ENCODE measurements at regions not wholly inside any gene's neighbourhood (a gene's known extent, or its start where the extent isn't known, plus 50 kb on each side); places are given as distances from the start of the nearest gene placed in this dataset.
"Not testable (repeated sequence)": the region's sequence is repeated elsewhere in the genome, so short reads cannot be mapped to it uniquely, and the experiment has no call there.

DNA sequence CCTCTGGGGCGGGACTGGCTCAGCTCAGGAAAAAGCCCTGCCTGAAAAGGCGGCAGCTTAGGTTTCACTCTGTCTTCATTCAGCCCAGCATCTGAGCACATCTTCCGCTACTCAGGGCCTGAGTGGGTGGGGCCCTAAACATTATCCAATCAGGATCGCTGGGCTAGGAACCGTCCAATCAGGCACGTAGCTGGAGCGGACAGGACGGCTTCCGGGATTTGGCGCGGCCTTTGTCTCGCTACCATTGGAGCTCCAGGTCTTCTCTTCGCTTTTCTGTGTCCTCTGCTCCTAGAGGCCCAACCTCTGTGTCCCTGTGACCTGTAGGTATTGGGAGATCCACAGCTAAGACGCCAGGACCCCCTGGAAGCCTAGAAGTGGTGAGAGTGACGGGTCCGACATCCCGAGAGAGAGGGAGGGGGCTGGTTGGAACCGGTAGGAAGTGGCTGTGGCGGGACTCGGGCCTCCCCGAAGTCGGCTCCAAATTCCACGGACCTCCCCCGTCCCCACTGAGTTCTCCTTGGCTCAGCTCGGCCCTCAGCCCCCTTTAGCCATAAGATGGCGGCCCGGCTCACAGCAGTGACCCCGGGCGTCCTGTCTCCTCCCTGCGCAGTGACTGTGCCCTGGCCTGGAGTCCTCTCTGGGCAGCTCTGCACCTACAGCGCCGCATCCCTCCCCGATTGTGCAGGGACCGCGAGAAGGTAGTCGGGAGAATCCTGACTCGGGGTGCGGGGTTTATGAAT is 99.1 kb downstream of the ZNF680 start:
- intact Hi-C loops (cut with micrococcal nuclease) (no loop called here), in situ Hi-C loops (cut with MboI; ENCODE audit: low sequenced_read_pairs) (no loop called here), dilution Hi-C loops (cut with HindIII; ENCODE audit: low sequenced_read_pairs, unreplicated experiment) (no loop called here)
- no peak overlapping the region for H3K4ac ChIP-seq (ENCODE audit: low read depth, low read length)
- 35% methylated on average over 10 of the region's 38 CpGs; no CpG with 5 or more reads in 1 of the 2 experiments for WGBS, 2 experiments (ENCODE audit: extremely low coverage in 2 of 2, insufficient read length in 1 of 2)
- no peak overlapping the region for H2AK5ac ChIP-seq (ENCODE audit: low read depth, low read length)
- peak overlapping the region; percentile 21 for H2AFZ ChIP-seq (replicated peaks; ENCODE audit: low read length, poor library complexity)
- H3K18ac ChIP-seq (ENCODE audit: low read depth, low read length) = no peak overlapping the region
- no peaks in the 10 kb centered on the region for H3K9me1 ChIP-seq (ENCODE audit: insufficient read depth, low read length)
- ChIA-PET POLR2A (ENCODE audit: unreplicated experiment) (no interaction called here), CTCF (no interaction called here)
- no peak overlapping the region for H3K9ac ChIP-seq (ENCODE audit: low read depth, low read length)
- H3K9me3 ChIP-seq (ENCODE audit: control insufficient read depth, insufficient read depth, low read length) = peaks cover 4% of the 10 kb centered on the region; the same call in 1 of the 2 replicates
- H3K4me2 ChIP-seq (ENCODE audit: low read depth, low read length) = no peak overlapping the region
- H3K4me1 ChIP-seq (ENCODE audit: control insufficient read depth, insufficient read depth, low read length) = no peaks in the 10 kb centered on the region
- H2AK9ac ChIP-seq (replicated peaks; ENCODE audit: low read depth, low read length, poor library complexity) = no peak overlapping the region
- no peak overlapping the region for H2BK20ac ChIP-seq (ENCODE audit: low read depth, low read length)
- no TSS peak for BruUV-seq (replicated peaks)
- no peak overlapping the region for H4K8ac ChIP-seq (ENCODE audit: low read depth in 2 of 2, low read length in 2 of 2)
- no peaks in the 10 kb centered on the region for H3K36me3 ChIP-seq (ENCODE audit: control insufficient read depth, insufficient read depth, low read length)
- H3K79me1 ChIP-seq (ENCODE audit: low read depth in 1 of 2, low read length in 2 of 2) = no peaks in the 10 kb centered on the region
- H3K27me3 ChIP-seq (ENCODE audit: control insufficient read depth, insufficient read depth, low read length) = no peaks in the 10 kb centered on the region
- peak overlapping the region; percentile 36 for H3K4me3 ChIP-seq (ENCODE audit: insufficient read depth, low read depth, low read length)
- TF ChIP-seq NFE2L2 (IDR thresholded peaks at IDR 0.05; ENCODE audit: low read depth, low read length) (no peak), MAZ (IDR thresholded peaks at IDR 0.05; ENCODE audit: borderline replicate concordance, low read depth, low read length) (no peak)
- TF ChIP-seq, protein P1, sequence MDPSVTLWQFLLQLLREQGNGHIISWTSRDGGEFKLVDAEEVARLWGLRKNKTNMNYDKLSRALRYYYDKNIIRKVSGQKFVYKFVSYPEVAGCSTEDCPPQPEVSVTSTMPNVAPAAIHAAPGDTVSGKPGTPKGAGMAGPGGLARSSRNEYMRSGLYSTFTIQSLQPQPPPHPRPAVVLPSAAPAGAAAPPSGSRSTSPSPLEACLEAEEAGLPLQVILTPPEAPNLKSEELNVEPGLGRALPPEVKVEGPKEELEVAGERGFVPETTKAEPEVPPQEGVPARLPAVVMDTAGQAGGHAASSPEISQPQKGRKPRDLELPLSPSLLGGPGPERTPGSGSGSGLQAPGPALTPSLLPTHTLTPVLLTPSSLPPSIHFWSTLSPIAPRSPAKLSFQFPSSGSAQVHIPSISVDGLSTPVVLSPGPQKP (IDR thresholded peaks at IDR 0.05; ENCODE audit: borderline replicate concordance, low read depth, low read length) = no peak
- no peak overlapping the region for H3K27ac ChIP-seq (ENCODE audit: insufficient read depth, low read length)
- no peak overlapping the region for H2BK120ac ChIP-seq (ENCODE audit: low read depth, low read length)
- no peak overlapping the region for H3K14ac ChIP-seq (replicated peaks; ENCODE audit: low read depth, low read length)
- DNase-seq (peak; percentile 4), ATAC-seq (ENCODE audit: low read depth) (peak; percentile 42)
- no peak overlapping the region for H3K56ac ChIP-seq (ENCODE audit: extremely low read depth, insufficient read depth, low read length)
- H2BK15ac ChIP-seq (ENCODE audit: low read depth, low read length) = no peak overlapping the region
- H4K91ac ChIP-seq (ENCODE audit: insufficient read depth, low read depth, low read length) = no peak overlapping the region
- H4K20me1 ChIP-seq (ENCODE audit: insufficient read depth, low read length) = no peaks in the 10 kb centered on the region
- H3K23ac ChIP-seq (ENCODE audit: low read depth, low read length) = no peak overlapping the region
- no peak overlapping the region for H2BK5ac ChIP-seq (ENCODE audit: low read depth, low read length, poor library complexity, severe bottlenecking)
- no peak overlapping the region for H4K5ac ChIP-seq (ENCODE audit: low read depth, low read length)

GRCh38 chr7:64459858-64460257 is 103.0 kb downstream of the ZNF680 start:
- DNase-seq; H3K56ac ChIP-seq (ENCODE audit: extremely low read depth, insufficient read depth, low read length); H3K27ac ChIP-seq (ENCODE audit: insufficient read depth, low read length); dilution Hi-C loops (cut with HindIII; ENCODE audit: low sequenced_read_pairs, unreplicated experiment); H4K20me1 ChIP-seq (ENCODE audit: insufficient read depth, low read length); H3K79me1 ChIP-seq (ENCODE audit: low read depth in 1 of 2, low read length in 2 of 2); H2AK5ac ChIP-seq (ENCODE audit: low read depth, low read length); H3K9ac ChIP-seq (ENCODE audit: low read depth, low read length); BruUV-seq (replicated peaks); H3K9me1 ChIP-seq (ENCODE audit: insufficient read depth, low read length); H3K4me2 ChIP-seq (ENCODE audit: low read depth, low read length); H4K8ac ChIP-seq (ENCODE audit: low read depth in 2 of 2, low read length in 2 of 2); H4K91ac ChIP-seq (ENCODE audit: insufficient read depth, low read depth, low read length); H3K18ac ChIP-seq (ENCODE audit: low read depth, low read length); in situ Hi-C loops (cut with MboI; ENCODE audit: low sequenced_read_pairs); H3K9me3 ChIP-seq (ENCODE audit: control insufficient read depth, insufficient read depth, low read length); H3K36me3 ChIP-seq (ENCODE audit: control insufficient read depth, insufficient read depth, low read length); H3K4me1 ChIP-seq (ENCODE audit: control insufficient read depth, insufficient read depth, low read length); H2BK20ac ChIP-seq (ENCODE audit: low read depth, low read length); ATAC-seq (ENCODE audit: low read depth); H3K23ac ChIP-seq (ENCODE audit: low read depth, low read length); H3K4me3 ChIP-seq (ENCODE audit: insufficient read depth, low read depth, low read length); H2BK15ac ChIP-seq (ENCODE audit: low read depth, low read length); H3K14ac ChIP-seq (replicated peaks; ENCODE audit: low read depth, low read length); H2AK9ac ChIP-seq (replicated peaks; ENCODE audit: low read depth, low read length, poor library complexity); H4K5ac ChIP-seq (ENCODE audit: low read depth, low read length); H3K27me3 ChIP-seq (ENCODE audit: control insufficient read depth, insufficient read depth, low read length); H3K4ac ChIP-seq (ENCODE audit: low read depth, low read length); H2AFZ ChIP-seq (replicated peaks; ENCODE audit: low read length, poor library complexity); H2BK5ac ChIP-seq (ENCODE audit: low read depth, low read length, poor library complexity, severe bottlenecking); CTCF ChIA-PET; H2BK120ac ChIP-seq (ENCODE audit: low read depth, low read length); POLR2A ChIA-PET (ENCODE audit: unreplicated experiment): not testable (repeated sequence)
- intact Hi-C loops (cut with micrococcal nuclease) = loop anchor here (10.0 kb wide), 1 partner anchor 75 kb away; no protein-coding TSS in a partner anchor
- no CpG with 5 or more reads among the region's 5 CpGs for WGBS, 2 experiments (ENCODE audit: extremely low coverage in 2 of 2, insufficient read length in 1 of 2)

Measured in IMR-90 (cell line).